HG03097 (cell line): ENCODE measurements at regions not wholly inside any gene's neighbourhood (a gene's known extent, or its start where the extent isn't known, plus 50 kb on each side); places are given as distances from the start of the nearest gene placed in this dataset.
"Not testable (repeated sequence)": the region's sequence is repeated elsewhere in the genome, so short reads cannot be mapped to it uniquely, and the experiment has no call there.

Source experiments
- ATAC-seq: cut with Tn5 transposase; IDR thresholded peaks from one replicate; pipeline ENCODE4 v1.9.1; 2021; ENCODE audit not compliant: unreplicated experiment, low FRiP score

GRCh38 chr7:86375602-86376001 is 268.1 kb upstream of the GRM3 start:
- not testable (repeated sequence) for ATAC-seq

- ATAC-seq = no peak
These were observed 271.4 kb upstream of the GRM3 start for GRCh38 chr7:86372262-86372661.

DNA sequence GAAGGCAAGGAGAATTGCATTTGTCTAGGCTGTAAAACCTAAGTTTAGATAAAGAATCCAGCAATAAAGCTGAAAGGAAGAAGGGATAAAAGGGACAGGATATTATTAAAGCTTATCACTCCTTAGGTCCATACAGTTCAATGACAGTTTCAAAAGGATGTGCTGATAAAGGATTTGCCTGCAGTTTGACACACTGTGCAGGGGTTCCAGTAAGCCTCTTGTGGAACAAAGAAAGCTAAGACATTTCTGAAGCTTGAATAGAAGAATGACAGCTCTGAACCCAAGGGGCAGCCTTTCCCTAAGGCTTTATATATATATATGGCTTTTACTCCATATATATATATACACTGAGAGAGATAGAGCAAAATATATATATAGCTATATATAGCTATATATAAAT is 276.8 kb upstream of the GRM3 start:
- ATAC-seq = no peak

DNA sequence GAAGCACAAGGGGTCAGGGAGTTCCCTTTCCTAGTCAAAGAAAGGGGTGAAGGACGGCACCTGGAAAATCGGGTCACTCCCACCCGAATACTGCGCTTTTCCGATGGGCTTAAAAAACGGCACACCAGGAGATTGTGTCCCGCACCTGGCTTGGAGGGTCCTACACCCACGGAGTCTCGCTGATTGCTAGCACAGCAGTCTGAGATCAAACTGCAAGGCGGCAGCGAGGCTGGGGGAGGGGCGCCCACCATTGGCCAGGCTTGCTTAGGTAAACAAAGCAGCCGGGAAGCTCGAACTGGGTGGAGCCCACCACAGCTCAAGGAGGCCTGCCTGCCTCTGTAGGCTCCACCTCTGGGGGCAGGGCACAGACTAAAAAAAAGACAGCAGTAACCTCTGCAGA is 303.3 kb upstream of the GRM3 start:
- ATAC-seq = not testable (repeated sequence)

GRCh38 chr7:86339051-86339450 is 304.7 kb upstream of the GRM3 start:
- no peak for ATAC-seq

- ATAC-seq = no peak
These were observed 314.8 kb upstream of the GRM3 start for GRCh38 chr7:86328801-86329433.

DNA sequence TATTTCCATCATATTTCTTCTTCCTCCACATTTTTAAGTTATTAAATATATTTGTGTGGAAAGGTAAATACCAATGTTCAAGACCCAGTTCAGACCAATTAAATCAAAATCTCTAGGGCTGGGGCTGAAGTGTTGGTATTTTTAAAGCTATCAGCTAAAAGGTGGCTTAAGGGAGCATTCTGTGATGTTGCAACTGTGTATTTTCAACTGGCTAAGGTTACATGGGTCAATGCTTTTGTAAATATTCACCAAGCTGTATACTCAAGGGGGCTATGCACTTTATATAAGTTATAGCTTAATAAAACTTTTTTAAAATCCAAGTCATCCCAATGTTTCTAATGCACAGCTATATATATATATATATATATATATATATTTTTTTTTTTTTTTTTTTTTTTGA is 316.9 kb upstream of the GRM3 start:
- no peak for ATAC-seq

DNA sequence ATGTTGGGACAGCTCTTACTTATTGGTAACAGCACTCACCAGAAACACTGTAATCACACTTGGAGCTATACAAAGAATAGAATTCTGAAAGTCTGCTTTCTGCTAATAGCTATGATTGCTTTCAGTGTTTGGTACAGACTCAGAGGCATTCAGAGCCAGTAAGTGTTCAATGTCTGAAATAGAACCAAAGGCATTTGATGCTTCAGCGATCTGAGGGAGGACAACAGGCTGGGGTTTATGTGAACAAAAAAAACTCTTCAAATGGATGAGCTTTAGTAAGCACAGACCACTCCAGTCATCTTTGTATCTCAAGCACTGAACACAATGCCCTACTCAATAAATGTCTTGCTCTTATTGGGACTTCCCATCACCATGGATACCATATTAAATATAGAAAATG is 322.8 kb upstream of the GRM3 start:
- ATAC-seq = no peak

- no peak for ATAC-seq
These were observed 323.4 kb upstream of the GRM3 start for GRCh38 chr7:86320341-86320740.

DNA sequence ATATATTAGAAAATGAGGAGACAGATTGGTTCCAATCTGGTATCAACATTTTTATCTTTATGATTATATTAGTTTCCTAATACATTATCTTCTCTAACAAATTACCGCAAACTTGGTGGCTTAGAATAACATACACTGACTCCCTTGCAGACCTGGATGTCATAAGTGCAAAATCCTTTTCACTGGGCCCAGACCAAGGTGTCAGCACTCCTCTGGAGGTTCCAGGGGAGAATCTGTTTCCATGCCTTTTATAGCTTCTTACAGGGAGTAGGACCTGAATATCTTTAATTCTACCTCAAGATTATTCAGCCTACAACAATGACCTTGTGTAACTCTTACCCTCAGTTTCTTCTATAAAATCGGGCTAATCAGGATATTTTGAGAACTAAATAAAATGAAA is 329.9 kb upstream of the GRM3 start:
- ATAC-seq = no peak

- ATAC-seq = no peak
These were observed 342.4 kb upstream of the GRM3 start for GRCh38 chr7:86301301-86301700.

DNA sequence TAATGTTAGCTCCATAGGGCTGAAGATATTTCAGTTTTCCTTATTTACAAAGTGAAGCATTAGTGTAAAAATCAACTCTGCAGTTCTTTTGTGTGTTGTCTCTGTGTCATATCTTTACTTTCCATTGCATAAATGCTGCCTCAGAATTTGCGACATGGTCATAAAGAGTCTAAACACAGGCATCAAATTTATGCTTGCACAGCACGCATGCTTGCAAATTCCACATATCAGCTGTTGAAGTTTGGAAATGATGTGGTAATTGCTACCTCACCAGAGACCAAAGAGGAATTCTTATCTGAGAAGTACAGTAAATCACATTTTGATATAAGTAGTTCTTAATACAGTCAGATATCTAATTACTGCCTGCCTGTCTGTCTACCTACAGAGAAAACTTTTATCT is 348.2 kb upstream of the GRM3 start:
- no peak for ATAC-seq

- ATAC-seq = no peak
These were observed 361.6 kb upstream of the GRM3 start for GRCh38 chr7:86282014-86282682.

DNA sequence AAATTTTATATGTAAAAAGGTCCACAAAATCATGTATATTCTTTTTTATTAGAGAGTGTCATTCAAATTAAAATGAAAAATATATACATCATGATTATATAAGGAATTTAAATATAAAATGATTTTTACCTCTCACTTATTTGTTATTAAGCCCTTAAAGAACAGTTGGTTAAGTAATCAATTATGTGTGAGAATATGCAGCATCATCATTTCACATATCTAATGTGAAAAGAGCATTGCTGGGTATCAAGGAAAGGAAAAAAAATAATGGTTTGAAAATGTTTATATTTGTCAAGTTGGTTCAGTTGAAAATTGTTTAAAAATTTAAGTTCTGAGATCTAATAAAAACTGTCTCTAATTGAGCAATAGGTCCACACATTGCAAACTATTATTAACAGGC is 363.6 kb upstream of the GRM3 start:
- ATAC-seq = no peak

GRCh38 chr7:86262781-86263180 is 380.9 kb upstream of the GRM3 start:
- no peak for ATAC-seq

GRCh38 chr7:86257894-86258293 is 385.8 kb upstream of the GRM3 start:
- no peak for ATAC-seq

- ATAC-seq = no peak
These were observed 391.3 kb upstream of the GRM3 start for GRCh38 chr7:86252406-86252805.

GRCh38 chr7:86248977-86249376 is 394.7 kb upstream of the GRM3 start:
- no peak for ATAC-seq

- no peak for ATAC-seq
These were observed 400.5 kb upstream of the GRM3 start for GRCh38 chr7:86243171-86243570.

GRCh38 chr7:86226191-86226590 is 417.5 kb upstream of the GRM3 start:
- no peak for ATAC-seq

- no peak for ATAC-seq
These were observed 420.9 kb upstream of the GRM3 start for GRCh38 chr7:86222806-86223205.

DNA sequence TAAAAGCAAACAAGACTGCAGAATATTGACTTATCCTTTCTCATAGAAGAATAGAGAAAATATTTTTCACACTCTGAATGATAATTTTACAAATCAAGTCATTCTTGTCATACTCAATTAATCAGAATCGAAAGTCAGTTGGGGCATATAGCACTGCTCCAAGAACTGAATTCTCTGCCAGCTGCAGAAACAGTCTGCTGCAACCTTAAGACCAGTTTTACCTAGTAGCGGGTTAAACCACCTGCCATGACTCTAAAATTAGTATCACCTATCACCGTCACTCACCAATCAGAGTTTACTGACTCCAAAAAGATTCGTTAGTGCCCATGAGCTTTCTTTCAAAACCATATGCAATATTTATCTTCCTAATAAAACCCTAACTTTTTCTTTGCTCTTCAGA is 429.0 kb upstream of the GRM3 start:
- no peak for ATAC-seq

GRCh38 chr7:86212976-86213375 is 430.7 kb upstream of the GRM3 start:
- no peak for ATAC-seq
